ENCODE measurements at regions not wholly inside any gene's neighbourhood (a gene's known extent, or its start where the extent isn't known, plus 50 kb on each side); places are given as distances from the start of the nearest gene placed in this dataset.

DNA sequence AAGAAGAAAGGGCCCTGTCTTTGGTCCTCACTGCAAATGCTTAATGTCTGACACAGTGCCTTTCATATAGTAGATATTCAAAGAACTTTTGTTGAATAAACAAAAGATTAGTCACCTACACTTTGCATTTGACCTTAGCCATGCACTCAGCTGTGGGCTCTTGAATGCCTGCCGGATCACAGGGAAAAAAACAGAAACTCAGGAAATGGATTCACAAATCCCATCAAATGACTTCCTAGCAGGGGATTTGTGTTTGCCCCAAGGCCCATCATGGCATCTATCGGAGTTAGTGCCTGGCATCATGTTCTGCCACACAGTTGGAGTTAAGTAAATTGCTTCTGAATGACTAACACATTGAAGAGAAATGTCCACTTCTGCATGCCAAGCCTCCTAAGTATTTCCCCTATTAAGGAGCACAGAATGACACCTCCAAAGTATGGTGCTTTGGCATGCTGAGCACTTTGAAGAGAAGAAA, 72.3 kb upstream of the DST start (continued):
- TF ChIP-seq SP1 (IDR thresholded peaks at IDR 0.05; ENCODE audit: low read depth) (peak; percentile 97), EZH2phosphoT487 (IDR thresholded peaks at IDR 0.05; ENCODE audit: borderline replicate concordance) (no peak), EGR1 (IDR thresholded peaks at IDR 0.05; ENCODE audit: low read depth) (no peak; the same call in 1 of the 2 replicates), ZNF274 (IDR thresholded peaks at IDR 0.05; ENCODE audit: low read depth, low read length) (no peak), JUND (IDR thresholded peaks at IDR 0.05) (peak; percentile 94), CBX3 (IDR thresholded peaks at IDR 0.05; ENCODE audit: low read depth) (peak; percentile 79; the same call in 1 of the 2 replicates)
- TF ChIP-seq, protein P1, sequence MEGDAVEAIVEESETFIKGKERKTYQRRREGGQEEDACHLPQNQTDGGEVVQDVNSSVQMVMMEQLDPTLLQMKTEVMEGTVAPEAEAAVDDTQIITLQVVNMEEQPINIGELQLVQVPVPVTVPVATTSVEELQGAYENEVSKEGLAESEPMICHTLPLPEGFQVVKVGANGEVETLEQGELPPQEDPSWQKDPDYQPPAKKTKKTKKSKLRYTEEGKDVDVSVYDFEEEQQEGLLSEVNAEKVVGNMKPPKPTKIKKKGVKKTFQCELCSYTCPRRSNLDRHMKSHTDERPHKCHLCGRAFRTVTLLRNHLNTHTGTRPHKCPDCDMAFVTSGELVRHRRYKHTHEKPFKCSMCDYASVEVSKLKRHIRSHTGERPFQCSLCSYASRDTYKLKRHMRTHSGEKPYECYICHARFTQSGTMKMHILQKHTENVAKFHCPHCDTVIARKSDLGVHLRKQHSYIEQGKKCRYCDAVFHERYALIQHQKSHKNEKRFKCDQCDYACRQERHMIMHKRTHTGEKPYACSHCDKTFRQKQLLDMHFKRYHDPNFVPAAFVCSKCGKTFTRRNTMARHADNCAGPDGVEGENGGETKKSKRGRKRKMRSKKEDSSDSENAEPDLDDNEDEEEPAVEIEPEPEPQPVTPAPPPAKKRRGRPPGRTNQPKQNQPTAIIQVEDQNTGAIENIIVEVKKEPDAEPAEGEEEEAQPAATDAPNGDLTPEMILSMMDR (IDR thresholded peaks at IDR 0.05 in 2 of 3, conservative IDR thresholded peaks at IDR 0.05 in 1 of 3; ENCODE audit: borderline replicate concordance in 1 of 3, insufficient read depth in 1 of 3, low read depth in 2 of 3, low read length in 2 of 3), result no peak
- TF ChIP-seq, protein P2, sequence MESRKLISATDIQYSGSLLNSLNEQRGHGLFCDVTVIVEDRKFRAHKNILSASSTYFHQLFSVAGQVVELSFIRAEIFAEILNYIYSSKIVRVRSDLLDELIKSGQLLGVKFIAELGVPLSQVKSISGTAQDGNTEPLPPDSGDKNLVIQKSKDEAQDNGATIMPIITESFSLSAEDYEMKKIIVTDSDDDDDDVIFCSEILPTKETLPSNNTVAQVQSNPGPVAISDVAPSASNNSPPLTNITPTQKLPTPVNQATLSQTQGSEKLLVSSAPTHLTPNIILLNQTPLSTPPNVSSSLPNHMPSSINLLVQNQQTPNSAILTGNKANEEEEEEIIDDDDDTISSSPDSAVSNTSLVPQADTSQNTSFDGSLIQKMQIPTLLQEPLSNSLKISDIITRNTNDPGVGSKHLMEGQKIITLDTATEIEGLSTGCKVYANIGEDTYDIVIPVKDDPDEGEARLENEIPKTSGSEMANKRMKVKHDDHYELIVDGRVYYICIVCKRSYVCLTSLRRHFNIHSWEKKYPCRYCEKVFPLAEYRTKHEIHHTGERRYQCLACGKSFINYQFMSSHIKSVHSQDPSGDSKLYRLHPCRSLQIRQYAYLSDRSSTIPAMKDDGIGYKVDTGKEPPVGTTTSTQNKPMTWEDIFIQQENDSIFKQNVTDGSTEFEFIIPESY (IDR thresholded peaks at IDR 0.05; ENCODE audit: extremely low read depth, insufficient replicate concordance, low read length), result peak; percentile 20
- TF ChIP-seq, protein P3, sequence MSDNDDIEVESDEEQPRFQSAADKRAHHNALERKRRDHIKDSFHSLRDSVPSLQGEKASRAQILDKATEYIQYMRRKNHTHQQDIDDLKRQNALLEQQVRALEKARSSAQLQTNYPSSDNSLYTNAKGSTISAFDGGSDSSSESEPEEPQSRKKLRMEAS (IDR thresholded peaks at IDR 0.05), result peak; percentile 64; the same call in 1 of the 2 replicates

DNA sequence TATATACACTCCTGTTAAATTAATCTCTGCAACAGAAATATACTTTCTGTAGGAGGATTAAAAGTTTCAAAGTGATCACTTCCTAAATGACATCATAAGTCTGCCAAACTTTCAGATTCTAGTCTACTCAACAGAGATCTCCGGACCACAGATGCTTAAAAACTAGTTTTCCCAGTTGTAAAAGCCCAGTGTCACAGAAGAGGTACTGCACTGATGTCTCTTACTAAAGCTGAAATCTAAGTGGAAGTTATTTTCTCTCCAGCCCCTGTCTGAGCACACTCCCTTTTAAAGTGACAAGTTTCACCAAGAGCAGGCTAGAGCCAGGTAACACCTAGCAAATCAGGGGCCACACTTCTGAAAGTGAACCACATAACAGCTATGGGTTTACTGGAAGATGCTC, 71.6 kb upstream of the DST start:
- no peaks in the 10 kb centered on the region for H3K9me2 ChIP-seq (ENCODE audit: insufficient read depth)
- ChIA-PET CTCF (interaction anchor here (1.0 to 5.5 kb wide), 4 partner anchors 15 to 611 kb away, joined by 3 to 29 read pairs (median 7); no protein-coding TSS in a partner anchor), RAD21 (ENCODE audit: low non-redundant PET in 1 of 2, low total read pairs in 2 of 2, uncharacterized antibody in 2 of 2, unreplicated experiment in 2 of 2) (no interaction called here), POLR2A (interaction anchor here (1.0 to 3.8 kb wide), 2 partner anchors 12 to 15 kb away, joined by 3 to 21 read pairs; no protein-coding TSS in a partner anchor)
- peak overlapping the region; percentile 48 for H3K9ac ChIP-seq (ENCODE audit: low read length)
- TF ChIP-seq, protein P1 (IDR thresholded peaks at IDR 0.05 in 2 of 3, conservative IDR thresholded peaks at IDR 0.05 in 1 of 3; ENCODE audit: borderline replicate concordance in 1 of 3, insufficient read depth in 1 of 3, low read depth in 2 of 3, low read length in 2 of 3), result 0 out of 6 replicates have a peak, but pooled peaks of 1 of the 3 experiments have one; percentile 7
- no peak for TF ChIP-seq EZH2 (IDR thresholded peaks at IDR 0.05)
- peaks cover 0 to 1% of the 10 kb centered on the region in 2 experiments; a peak in 1 of 4 replicates for H3K9me3 ChIP-seq (ENCODE audit: control insufficient read depth in 1 of 2, insufficient read depth in 1 of 2, low read depth in 1 of 2, low read length in 2 of 2)
- DNase-seq (ENCODE audit: low read depth, low spot score) (no peak), ATAC-seq (peak; percentile 5)
- peak overlapping the region; percentile 99 for H3K27ac ChIP-seq (ENCODE audit: low read depth, low read length)
- no peaks in the 10 kb centered on the region for H4K20me1 ChIP-seq (ENCODE audit: insufficient read depth)
- BruUV-seq (replicated peaks), result no TSS peak
- 0 out of 4 replicates have a peak overlapping the region, but pooled peaks of 1 of the 2 experiments have one; percentile 1 for H3K4me3 ChIP-seq (replicated peaks in 1 of 2; ENCODE audit: low read depth in 1 of 2, low read length in 2 of 2)
- no peaks in the 10 kb centered on the region for H3K27me3 ChIP-seq (ENCODE audit: insufficient read depth, low read length)
- H3K4me1 ChIP-seq (ENCODE audit: control insufficient read depth in 1 of 2, insufficient read depth in 2 of 2, low read length in 2 of 2), result peaks cover 87 to 91% of the 10 kb centered on the region in 2 experiments
- no peak overlapping the region for H2AFZ ChIP-seq (ENCODE audit: low read depth, low read length, poor library complexity, severe bottlenecking)
- peaks cover 83% of the 10 kb centered on the region for H3K79me2 ChIP-seq (ENCODE audit: insufficient read depth, low read length)
- intact Hi-C loops (cut with micrococcal nuclease), result loop anchor here (5.0 kb wide), 1 partner anchor 603 kb away; the partner anchor contains the start of gene PRIM2
- H3K36me3 ChIP-seq (ENCODE audit: control insufficient read depth in 1 of 2, insufficient read depth in 2 of 2, low read length in 2 of 2), result peaks cover 0 to 9% of the 10 kb centered on the region in 2 experiments; a peak in 2 of 4 replicates
- peak overlapping the region; percentile 78 for H3K4me2 ChIP-seq (ENCODE audit: low read length)
